Cardiac fibroblast (primary cell): ENCODE measurements at regions not wholly inside any gene's neighbourhood (a gene's known extent, or its start where the extent isn't known, plus 50 kb on each side); places are given as distances from the start of the nearest gene placed in this dataset.

ENCODE experiments used
- DNase-seq, 2 donors: peaks; one replicate each; pipeline versions ENCODE4 v3.0.0 to v3.0.0-alpha.2; 2010; ENCODE audit warnings: low read depth in 2 of 2
- H3K4me3 ChIP-seq, 2 donors: replicated peaks in 1 of 2; 1 replicate in 1 of 2; 2 replicates in 1 of 2; pipeline ENCODE4 v1.5.1; 2011; ENCODE audit warnings: low read depth in 2 of 2, low read length in 2 of 2, mild to moderate bottlenecking in 2 of 2, moderate library complexity in 1 of 2
- CTCF ChIP-seq: IDR thresholded peaks from one replicate; pipeline ENCODE4 v1.5.1; 2011; ENCODE audit warnings: low read depth, mild to moderate bottlenecking, low read length, inconsistent platforms

GRCh38 chr3:152538518-152538917 lies 269.8 kb downstream of the MBNL1 start:
- DNase-seq: no peak
- TF ChIP-seq CTCF: no peak
- H3K4me3 ChIP-seq: no peak overlapping the region

GRCh38 chr3:152539191-152539764 lies 270.5 kb downstream of the MBNL1 start:
- H3K4me3 ChIP-seq: no peak overlapping the region
- no peak for TF ChIP-seq CTCF
- no peak for DNase-seq

GRCh38 chr3:152540120-152540519 lies 271.4 kb downstream of the MBNL1 start:
- no peak for DNase-seq
- no peak overlapping the region for H3K4me3 ChIP-seq
- no peak for TF ChIP-seq CTCF

GRCh38 chr3:152547153-152547552 lies 278.4 kb downstream of the MBNL1 start:
- no peak overlapping the region for H3K4me3 ChIP-seq
- TF ChIP-seq CTCF: no peak
- DNase-seq: no peak

GRCh38 chr3:152549263-152549662 lies 280.5 kb downstream of the MBNL1 start:
- no peak for TF ChIP-seq CTCF

GRCh38 chr3:152550284-152550683 lies 281.6 kb downstream of the MBNL1 start:
- no peak for DNase-seq
- no peak overlapping the region for H3K4me3 ChIP-seq
- no peak for TF ChIP-seq CTCF

More at GRCh38 chr3:152549263-152549662, 280.5 kb downstream of the MBNL1 start:
- no peak for DNase-seq
- no peak overlapping the region for H3K4me3 ChIP-seq

GRCh38 chr3:152554980-152555379 lies 280.0 kb upstream of the P2RY1 start:
- peak; percentile 87 to 89 for DNase-seq
- no peak overlapping the region for H3K4me3 ChIP-seq

More at GRCh38 chr3:152554980-152555379, 280.0 kb upstream of the P2RY1 start:
- no peak for TF ChIP-seq CTCF
